ENCODE measurements at regions not wholly inside any gene's neighbourhood (a gene's known extent, or its start where the extent isn't known, plus 50 kb on each side); places are given as distances from the start of the nearest gene placed in this dataset.
"Not testable (repeated sequence)": the region's sequence is repeated elsewhere in the genome, so short reads cannot be mapped to it uniquely, and the experiment has no call there.

DNA sequence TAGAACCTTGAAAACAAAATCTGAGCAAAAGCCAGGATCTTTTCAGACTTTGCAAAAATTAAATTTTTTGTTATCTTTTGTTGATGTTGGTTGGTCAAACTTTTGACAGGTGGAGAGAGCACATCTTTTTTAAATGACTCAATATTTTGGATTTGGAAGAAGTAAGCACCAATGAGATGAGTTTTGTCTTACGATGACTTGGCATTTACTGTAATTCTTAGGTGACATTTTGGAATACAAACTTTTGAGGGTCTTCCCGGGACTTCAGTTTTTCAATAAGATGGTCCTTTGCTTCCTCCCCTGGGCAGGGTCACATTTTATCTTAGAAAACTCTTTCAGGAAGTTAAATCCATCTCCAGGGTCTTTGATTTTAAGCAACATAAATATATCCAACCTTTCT is 423.9 kb downstream of the HS3ST3B1 start:
- TF ChIP-seq, protein P1, sequence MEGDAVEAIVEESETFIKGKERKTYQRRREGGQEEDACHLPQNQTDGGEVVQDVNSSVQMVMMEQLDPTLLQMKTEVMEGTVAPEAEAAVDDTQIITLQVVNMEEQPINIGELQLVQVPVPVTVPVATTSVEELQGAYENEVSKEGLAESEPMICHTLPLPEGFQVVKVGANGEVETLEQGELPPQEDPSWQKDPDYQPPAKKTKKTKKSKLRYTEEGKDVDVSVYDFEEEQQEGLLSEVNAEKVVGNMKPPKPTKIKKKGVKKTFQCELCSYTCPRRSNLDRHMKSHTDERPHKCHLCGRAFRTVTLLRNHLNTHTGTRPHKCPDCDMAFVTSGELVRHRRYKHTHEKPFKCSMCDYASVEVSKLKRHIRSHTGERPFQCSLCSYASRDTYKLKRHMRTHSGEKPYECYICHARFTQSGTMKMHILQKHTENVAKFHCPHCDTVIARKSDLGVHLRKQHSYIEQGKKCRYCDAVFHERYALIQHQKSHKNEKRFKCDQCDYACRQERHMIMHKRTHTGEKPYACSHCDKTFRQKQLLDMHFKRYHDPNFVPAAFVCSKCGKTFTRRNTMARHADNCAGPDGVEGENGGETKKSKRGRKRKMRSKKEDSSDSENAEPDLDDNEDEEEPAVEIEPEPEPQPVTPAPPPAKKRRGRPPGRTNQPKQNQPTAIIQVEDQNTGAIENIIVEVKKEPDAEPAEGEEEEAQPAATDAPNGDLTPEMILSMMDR (IDR thresholded peaks at IDR 0.05; ENCODE audit: low read depth, low read length), result no peak
- no peak overlapping the region for H3K4me3 ChIP-seq (ENCODE audit: low read depth, low read length)

DNA sequence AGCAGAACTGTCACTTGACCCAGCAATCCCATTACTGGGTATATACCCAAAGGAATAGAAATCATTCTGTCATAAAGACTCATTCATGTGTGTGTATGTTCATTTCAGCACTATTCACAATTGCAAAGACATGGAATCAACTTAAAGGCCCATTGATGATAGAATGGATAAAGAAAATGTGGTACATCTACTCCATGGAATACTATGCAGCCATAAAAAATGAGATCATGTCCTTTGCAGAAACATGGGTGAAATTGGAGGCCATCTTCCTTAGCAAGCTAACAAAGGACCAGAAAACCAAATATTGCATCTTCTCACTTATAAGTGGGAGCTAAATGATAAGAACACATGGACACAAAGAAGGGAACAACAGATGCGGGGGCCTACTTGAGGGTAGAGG is 422.5 kb downstream of the HS3ST3B1 start:
- H3K4me3 ChIP-seq (ENCODE audit: low read depth, low read length), result not testable (repeated sequence)

DNA sequence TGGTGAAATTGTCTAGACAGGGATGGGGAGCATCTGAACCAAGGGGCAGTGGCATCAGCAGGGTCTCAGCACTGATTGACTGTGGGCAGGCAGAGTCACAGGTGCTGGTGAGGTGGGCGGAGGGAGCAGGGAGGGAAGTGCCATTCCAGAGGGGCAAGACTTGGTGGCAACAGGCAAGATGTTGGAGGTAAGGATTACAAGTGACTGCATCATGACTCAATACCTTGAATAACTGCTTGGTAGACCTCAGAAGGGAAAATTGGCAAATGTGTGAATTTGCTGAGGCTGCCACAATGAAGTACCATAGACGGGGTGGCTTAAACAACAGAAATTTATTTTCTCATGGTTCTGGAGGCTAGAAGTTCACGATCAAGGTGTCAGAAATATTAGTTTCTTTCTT is 419.1 kb downstream of the HS3ST3B1 start:
- no peak overlapping the region for H3K4me3 ChIP-seq (ENCODE audit: low read depth, low read length)
- TF ChIP-seq, protein P1 (IDR thresholded peaks at IDR 0.05; ENCODE audit: low read depth, low read length), result no peak

- TF ChIP-seq, protein P1 (IDR thresholded peaks at IDR 0.05; ENCODE audit: low read depth, low read length), result no peak
- H3K4me3 ChIP-seq (ENCODE audit: low read depth, low read length), result no peak overlapping the region
These were observed 417.0 kb downstream of the HS3ST3B1 start for GRCh38 chr17:14717859-14718258.

DNA sequence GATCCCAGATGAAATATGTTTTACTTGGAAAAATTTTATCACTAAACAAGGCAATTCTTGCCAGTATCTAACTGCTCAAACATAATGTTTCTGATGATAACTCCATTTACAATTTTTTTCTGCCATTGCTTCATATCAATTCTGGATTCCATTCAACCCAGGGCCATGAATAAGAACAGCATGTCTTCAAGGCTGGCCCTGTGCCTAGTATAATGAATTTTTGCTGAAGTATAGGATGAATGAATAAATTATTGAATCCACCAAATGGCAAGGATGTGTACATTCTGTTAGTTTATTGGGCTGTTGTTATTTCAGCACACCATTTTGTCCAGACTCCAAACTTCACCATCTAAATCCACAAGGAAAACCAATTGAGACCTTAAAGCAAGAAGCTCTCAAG is 414.7 kb downstream of the HS3ST3B1 start:
- H3K4me3 ChIP-seq (ENCODE audit: low read depth, low read length), result no peak overlapping the region
- TF ChIP-seq, protein P1 (IDR thresholded peaks at IDR 0.05; ENCODE audit: low read depth, low read length), result no peak

- H3K4me3 ChIP-seq (ENCODE audit: low read depth, low read length), result no peak overlapping the region
- TF ChIP-seq, protein P1 (IDR thresholded peaks at IDR 0.05; ENCODE audit: low read depth, low read length), result no peak
These were observed 411.7 kb downstream of the HS3ST3B1 start for GRCh38 chr17:14712611-14713021.

- no peak overlapping the region for H3K4me3 ChIP-seq (ENCODE audit: low read depth, low read length)
- TF ChIP-seq, protein P1 (IDR thresholded peaks at IDR 0.05; ENCODE audit: low read depth, low read length), result no peak
These were observed 403.2 kb downstream of the HS3ST3B1 start for GRCh38 chr17:14704121-14704520.

DNA sequence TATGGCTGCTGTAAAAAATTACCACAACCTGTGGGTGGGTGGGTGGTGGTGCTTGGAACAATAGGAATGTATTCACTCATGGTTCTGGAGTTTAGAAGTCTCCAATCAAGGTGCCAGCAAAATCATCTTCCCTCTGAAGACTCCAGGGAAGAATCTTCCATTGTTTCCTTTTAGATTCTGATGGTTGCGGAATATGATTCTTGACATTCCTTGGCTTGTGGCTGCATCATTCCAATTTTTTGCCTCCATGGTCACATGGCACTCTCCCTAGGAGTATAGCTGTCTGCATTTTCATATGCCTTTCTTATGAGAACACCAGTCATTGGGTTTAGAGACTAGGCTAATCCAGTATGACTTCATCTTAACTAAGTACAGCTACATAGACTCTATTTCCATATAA is 401.0 kb downstream of the HS3ST3B1 start:
- TF ChIP-seq, protein P1 (IDR thresholded peaks at IDR 0.05; ENCODE audit: low read depth, low read length), result no peak
- H3K4me3 ChIP-seq (ENCODE audit: low read depth, low read length), result no peak overlapping the region
